Psoas muscle (tissue), 7 donors: ENCODE measurements at regions not wholly inside any gene's neighbourhood (a gene's known extent, or its start where the extent isn't known, plus 50 kb on each side); places are given as distances from the start of the nearest gene placed in this dataset.

Experiments
- ATAC-seq, 4 donors: fragments of 200-7000 bp; cut with Tn5 transposase; one replicate each; pipeline ENCODE4 v1.9.1; 2020; ENCODE audit warnings: moderate library complexity in 3 of 4, mild to moderate bottlenecking in 2 of 4
- DNase-seq, 2 donors: peaks; one replicate each; pipeline ENCODE4 v3.0.0-alpha.2; 2020
- H3K27ac ChIP-seq: fragments of 200-600 bp; one replicate; pipeline ENCODE4 v1.8.0; 2022
- H3K27me3 ChIP-seq, 3 donors: fragments of 200-600 bp in 1 of 3; one replicate each; pipeline versions ENCODE4 v1.6.1 to v1.8.0; 2013 to 2022; ENCODE audit warnings: low read length in 2 of 3, mild to moderate bottlenecking in 2 of 3, moderate library complexity in 1 of 3; ENCODE audit not compliant: insufficient read depth in 3 of 3
- H3K36me3 ChIP-seq, 2 donors: fragments of 200-600 bp in 1 of 2; one replicate each; pipeline versions ENCODE4 v1.6.1 to v1.8.0; 2013 to 2022; ENCODE audit warnings: low read depth in 1 of 2, mild to moderate bottlenecking in 1 of 2, moderate library complexity in 1 of 2; ENCODE audit not compliant: insufficient read depth in 1 of 2
- H3K4me1 ChIP-seq: fragments of 200-600 bp; one replicate; pipeline ENCODE4 v1.8.0; 2022
- H3K4me3 ChIP-seq: fragments of 200-600 bp; one replicate; pipeline ENCODE4 v1.8.0; 2022; ENCODE audit warnings: mild to moderate bottlenecking
- H3K9me3 ChIP-seq: fragments of 200-600 bp; one replicate; pipeline ENCODE4 v1.8.0; 2022
- WGBS, 3 donors: extraction: QIAGEN DNeasy Blood & Tissue Kit; methylation state at CpG; one replicate each; pipeline versions ENCODE4 v1.1.6 to v1.1.7; 2013; 5-methylcytosine and 5-hydroxymethylcytosine counted together
- intact Hi-C, 2 donors: fragments of 100-400 bp; cut with DNase I; formaldehyde crosslinking; loops; one replicate each; pipeline versions ENCODE4 v1.11.0 to v1.14.2; 2022
- TF ChIP-seq, protein P1 (sequence below): fragments of 200-600 bp; IDR thresholded peaks from one replicate; pipeline ENCODE4 v1.8.0; 2022; ENCODE audit warnings: antibody characterized with exemption
- donor health status: healthy with polysubstance abuse.
- donor health status: DM: no; HTN: no; CAD: no; lungs with moderate emphysema.
- donor health status: Bipolar disorder and iron deficiency.
- donor health status: healthy.
- donor health status: DM: yes; HTN: yes; CAD: no.
- donor health status: DM: no; HTN: no; CAD: no.
- donor health status: DM: yes; HTN: yes; CAD: no.

DNA sequence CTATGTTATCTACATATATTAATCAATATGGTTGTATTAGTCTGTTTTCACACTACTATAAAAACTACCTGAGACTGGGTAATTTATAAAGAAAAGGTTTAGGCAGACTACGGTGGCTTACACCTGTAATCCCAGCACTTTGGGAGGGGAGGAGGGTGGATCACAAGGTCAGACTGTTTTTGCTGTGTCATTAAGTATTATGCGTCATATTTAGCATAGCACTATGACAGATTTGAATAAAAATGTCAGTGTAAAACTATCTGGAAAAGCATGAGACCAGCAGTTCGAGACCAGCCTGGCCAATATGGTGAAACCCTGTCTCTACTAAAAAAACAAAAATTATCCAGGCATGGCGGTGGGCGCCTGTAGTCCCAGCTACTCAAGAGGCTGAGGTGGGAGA is 209.7 kb upstream of the ARHGAP24 start:
- DNase-seq (no peak), ATAC-seq (no peak)
- intact Hi-C loops = no loop called here
- no peak overlapping the region for H3K27ac ChIP-seq
- no peak overlapping the region for H3K4me3 ChIP-seq
- H3K4me1 ChIP-seq = no peaks in the 10 kb centered on the region
- TF ChIP-seq, protein P1, sequence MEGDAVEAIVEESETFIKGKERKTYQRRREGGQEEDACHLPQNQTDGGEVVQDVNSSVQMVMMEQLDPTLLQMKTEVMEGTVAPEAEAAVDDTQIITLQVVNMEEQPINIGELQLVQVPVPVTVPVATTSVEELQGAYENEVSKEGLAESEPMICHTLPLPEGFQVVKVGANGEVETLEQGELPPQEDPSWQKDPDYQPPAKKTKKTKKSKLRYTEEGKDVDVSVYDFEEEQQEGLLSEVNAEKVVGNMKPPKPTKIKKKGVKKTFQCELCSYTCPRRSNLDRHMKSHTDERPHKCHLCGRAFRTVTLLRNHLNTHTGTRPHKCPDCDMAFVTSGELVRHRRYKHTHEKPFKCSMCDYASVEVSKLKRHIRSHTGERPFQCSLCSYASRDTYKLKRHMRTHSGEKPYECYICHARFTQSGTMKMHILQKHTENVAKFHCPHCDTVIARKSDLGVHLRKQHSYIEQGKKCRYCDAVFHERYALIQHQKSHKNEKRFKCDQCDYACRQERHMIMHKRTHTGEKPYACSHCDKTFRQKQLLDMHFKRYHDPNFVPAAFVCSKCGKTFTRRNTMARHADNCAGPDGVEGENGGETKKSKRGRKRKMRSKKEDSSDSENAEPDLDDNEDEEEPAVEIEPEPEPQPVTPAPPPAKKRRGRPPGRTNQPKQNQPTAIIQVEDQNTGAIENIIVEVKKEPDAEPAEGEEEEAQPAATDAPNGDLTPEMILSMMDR = no peak
- WGBS, 3 donors = 84 to 99% (median 95%) methylated on average over 5 of the region's 5 CpGs
- no peaks in the 10 kb centered on the region for H3K9me3 ChIP-seq
- H3K27me3 ChIP-seq = no peaks in the 10 kb centered on the region
- no peaks in the 10 kb centered on the region for H3K36me3 ChIP-seq

GRCh38 chr4:85268188-85268587 is 206.8 kb upstream of the ARHGAP24 start:
- TF ChIP-seq, protein P1 = no peak
- ATAC-seq (no peak), DNase-seq (no peak)
- H3K4me3 ChIP-seq = no peak overlapping the region
- intact Hi-C loops = no loop called here
- 94 to 98% (median 95%) methylated on average over 4 of the region's 4 CpGs for WGBS, 3 donors
- no peaks in the 10 kb centered on the region for H3K4me1 ChIP-seq
- H3K27me3 ChIP-seq = no peaks in the 10 kb centered on the region
- peaks cover 4% of the 10 kb centered on the region for H3K9me3 ChIP-seq
- no peak overlapping the region for H3K27ac ChIP-seq
- H3K36me3 ChIP-seq = no peaks in the 10 kb centered on the region

GRCh38 chr4:85268961-85269360 is 206.0 kb upstream of the ARHGAP24 start:
- Histone ChIP-seq H3K4me3 (no peak overlapping the region), H3K27ac (no peak overlapping the region), H3K4me1 (no peaks in the 10 kb centered on the region), H3K27me3 (no peaks in the 10 kb centered on the region), H3K36me3 (no peaks in the 10 kb centered on the region), H3K9me3 (peaks cover 8% of the 10 kb centered on the region)
- DNase-seq (no peak), ATAC-seq (no peak)
- WGBS, 3 donors = 93 to 94% (median 94%) methylated on average over 3 of the region's 3 CpGs
- TF ChIP-seq, protein P1 = no peak
- intact Hi-C loops = no loop called here

DNA sequence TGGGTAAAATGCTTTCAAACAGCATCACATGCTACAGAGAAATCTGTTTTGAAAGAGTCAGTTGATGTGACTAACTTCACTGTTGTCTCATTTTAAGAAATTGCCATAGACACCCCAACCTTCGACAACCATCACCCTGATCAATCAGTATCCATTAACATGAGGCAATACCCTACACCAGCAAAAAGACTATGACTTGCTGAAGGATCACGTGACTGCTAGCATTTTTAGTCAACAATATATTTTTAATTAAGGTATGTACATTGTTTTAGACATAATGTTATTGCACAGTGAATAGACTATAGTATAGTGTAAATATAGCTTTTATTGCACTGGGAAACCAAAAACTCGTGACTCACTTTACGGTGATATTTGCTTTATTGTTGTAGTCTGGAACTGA is 200.0 kb upstream of the ARHGAP24 start:
- peaks cover 8% of the 10 kb centered on the region for H3K9me3 ChIP-seq
- no peak overlapping the region for H3K4me3 ChIP-seq
- ATAC-seq (no peak), DNase-seq (no peak)
- TF ChIP-seq, protein P1 = no peak
- 94 to 95% (median 95%) methylated on average over 4 of the region's 4 CpGs for whole genome bisulfite sequencing, 3 donors
- no peaks in the 10 kb centered on the region for H3K27me3 ChIP-seq
- H3K4me1 ChIP-seq = no peaks in the 10 kb centered on the region
- H3K36me3 ChIP-seq = no peaks in the 10 kb centered on the region
- H3K27ac ChIP-seq = no peak overlapping the region
- intact Hi-C loops = no loop called here

- TF ChIP-seq, protein P1 = no peak
- H3K9me3 ChIP-seq = no peaks in the 10 kb centered on the region
- ATAC-seq (no peak), DNase-seq (no peak)
- no peak overlapping the region for H3K4me3 ChIP-seq
- no peaks in the 10 kb centered on the region for H3K4me1 ChIP-seq
- WGBS, 3 donors = 57 to 59% (median 58%) methylated on average over 2 of the region's 2 CpGs
- intact Hi-C loops = no loop called here
- no peak overlapping the region for H3K27ac ChIP-seq
- no peaks in the 10 kb centered on the region for H3K36me3 ChIP-seq
- no peaks in the 10 kb centered on the region for H3K27me3 ChIP-seq
Observed at GRCh38 chr4:85280963-85281362, 194.0 kb upstream of the ARHGAP24 start.
